GM23248 (cell line): ENCODE measurements at regions not wholly inside any gene's neighbourhood (a gene's known extent, or its start where the extent isn't known, plus 50 kb on each side); places are given as distances from the start of the nearest gene placed in this dataset.

ENCODE experiments used
- EZH2 ChIP-seq: fragments of 200-600 bp; sonication (generic); IDR thresholded peaks from 2 replicates; pipeline ENCODE4 v1.6.1; 2018; ENCODE audit warnings: antibody characterized with exemption, mild to moderate bottlenecking; ENCODE audit not compliant: insufficient read depth, poor library complexity, severe bottlenecking
- EZH2phosphoT487 ChIP-seq: fragments of 200-600 bp; sonication (generic); IDR thresholded peaks from 2 replicates; pipeline ENCODE4 v1.6.1; 2018; ENCODE audit warnings: antibody characterized with exemption, moderate library complexity, mild to moderate bottlenecking, low read depth; ENCODE audit not compliant: insufficient read depth

GRCh38 chr15:66993874-66994696, 71.3 kb upstream of the SMAD3 start:
- TF ChIP-seq EZH2 (no peak), EZH2phosphoT487 (no peak)
